Mucosa of descending colon (tissue), 3 donors: ENCODE measurements at regions not wholly inside any gene's neighbourhood (a gene's known extent, or its start where the extent isn't known, plus 50 kb on each side); places are given as distances from the start of the nearest gene placed in this dataset.

ENCODE experiments used
- ATAC-seq: fragments of 200-7000 bp; cut with Tn5 transposase; one replicate; pipeline ENCODE4 v1.9.1; 2020; ENCODE audit warnings: mild to moderate bottlenecking, moderate library complexity
- DNase-seq, 3 donors: peaks; one replicate each; pipeline ENCODE4 v3.0.0-alpha.2; 2020
- H3K36me3 ChIP-seq: fragments of 200-600 bp; one replicate; pipeline ENCODE4 v1.8.0; 2021; ENCODE audit warnings: low read depth, mild to moderate bottlenecking
- H3K4me1 ChIP-seq: fragments of 200-600 bp; one replicate; pipeline ENCODE4 v1.8.0; 2021; ENCODE audit warnings: low read depth, mild to moderate bottlenecking
- H3K4me3 ChIP-seq: fragments of 200-600 bp; one replicate; pipeline ENCODE4 v1.8.0; 2021; ENCODE audit warnings: mild to moderate bottlenecking
- H3K9me3 ChIP-seq: fragments of 200-600 bp; one replicate; pipeline ENCODE4 v1.8.0; 2021; ENCODE audit warnings: mild to moderate bottlenecking
- CTCF ChIP-seq: fragments of 200-600 bp; IDR thresholded peaks from one replicate; pipeline ENCODE4 v1.8.0; 2022; ENCODE audit warnings: antibody characterized with exemption, mild to moderate bottlenecking
- intact Hi-C, 2 donors: fragments of 100-400 bp; cut with DNase I in 1 of 2; cut with micrococcal nuclease in 1 of 2; formaldehyde crosslinking; loops; one replicate each; pipeline versions ENCODE4 v1.11.0 to v1.11.1; 2022; cut with DNase I, micrococcal nuclease
- donor health status: DM: no; HTN: no; CAD: no; lungs with moderate emphysema.
- donor health status: DM: no; HTN: no; CAD: no.
- donor health status: DM: no; HTN: yes; CAD: no.

GRCh38 chr11:133600786-133601185 is 68.5 kb upstream of the OPCML start:
- intact Hi-C loops, result no loop called here
- DNase-seq, result no peak
- no peak for ATAC-seq
- H3K4me1 ChIP-seq, result no peaks in the 10 kb centered on the region
- no peaks in the 10 kb centered on the region for H3K36me3 ChIP-seq
- TF ChIP-seq CTCF, result no peak
- H3K9me3 ChIP-seq, result no peaks in the 10 kb centered on the region
- no peak overlapping the region for H3K4me3 ChIP-seq

- ATAC-seq (no peak), DNase-seq (no peak)
- no peak for TF ChIP-seq CTCF
- Histone ChIP-seq H3K36me3 (no peaks in the 10 kb centered on the region), H3K4me1 (no peaks in the 10 kb centered on the region), H3K9me3 (no peaks in the 10 kb centered on the region), H3K4me3 (no peak overlapping the region)
- intact Hi-C loops, result no loop called here
Observed at GRCh38 chr11:133600306-133600705, 68.0 kb upstream of the OPCML start.

- H3K4me3 ChIP-seq, result no peak overlapping the region
- no peak for DNase-seq
- intact Hi-C loops, result no loop called here
- no peaks in the 10 kb centered on the region for H3K9me3 ChIP-seq
- H3K4me1 ChIP-seq, result no peaks in the 10 kb centered on the region
- H3K36me3 ChIP-seq, result no peaks in the 10 kb centered on the region
- no peak for TF ChIP-seq CTCF
- ATAC-seq, result no peak
Observed at GRCh38 chr11:133598906-133599305, 66.6 kb upstream of the OPCML start.

GRCh38 chr11:133597236-133597635 is 64.9 kb upstream of the OPCML start:
- no peak overlapping the region for H3K4me3 ChIP-seq
- H3K36me3 ChIP-seq, result no peaks in the 10 kb centered on the region
- TF ChIP-seq CTCF, result no peak
- DNase-seq, result no peak
- no peak for ATAC-seq
- H3K9me3 ChIP-seq, result no peaks in the 10 kb centered on the region
- intact Hi-C loops, result no loop called here
- H3K4me1 ChIP-seq, result no peaks in the 10 kb centered on the region

- no peak for DNase-seq
- intact Hi-C loops, result no loop called here
- no peak for ATAC-seq
- H3K36me3 ChIP-seq, result no peaks in the 10 kb centered on the region
- no peaks in the 10 kb centered on the region for H3K4me1 ChIP-seq
- H3K4me3 ChIP-seq, result no peak overlapping the region
- TF ChIP-seq CTCF, result no peak
- H3K9me3 ChIP-seq, result no peaks in the 10 kb centered on the region
Observed at GRCh38 chr11:133595998-133596590, 63.8 kb upstream of the OPCML start.

GRCh38 chr11:133593036-133593435 is 60.7 kb upstream of the OPCML start:
- Histone ChIP-seq H3K4me3 (no peak overlapping the region), H3K9me3 (peaks cover 3% of the 10 kb centered on the region), H3K36me3 (no peaks in the 10 kb centered on the region), H3K4me1 (no peaks in the 10 kb centered on the region)
- no peak for DNase-seq
- TF ChIP-seq CTCF, result no peak
- intact Hi-C loops, result no loop called here
- ATAC-seq, result no peak
